C4-2B (cell line): ENCODE measurements at regions not wholly inside any gene's neighbourhood (a gene's known extent, or its start where the extent isn't known, plus 50 kb on each side); places are given as distances from the start of the nearest gene placed in this dataset.

Experiments used
- H3K27ac ChIP-seq: fragments of 450-650 bp; 2 replicates; pipeline ENCODE4 v1.5.1; 2017
- CTCF ChIP-seq: fragments of 450-650 bp; conservative IDR thresholded peaks from 2 replicates; pipeline ENCODE4 v1.5.1; 2017; ENCODE audit warnings: mild to moderate bottlenecking
- ZFX ChIP-seq: fragments of 450-650 bp; IDR thresholded peaks from 2 replicates; pipeline ENCODE4 v1.6.1; 2017

GRCh38 chr1:112312315-112312714 lies 83.7 kb upstream of the CTTNBP2NL start:
- TF ChIP-seq CTCF (no peak), ZFX (no peak)
- no peak overlapping the region for H3K27ac ChIP-seq

DNA sequence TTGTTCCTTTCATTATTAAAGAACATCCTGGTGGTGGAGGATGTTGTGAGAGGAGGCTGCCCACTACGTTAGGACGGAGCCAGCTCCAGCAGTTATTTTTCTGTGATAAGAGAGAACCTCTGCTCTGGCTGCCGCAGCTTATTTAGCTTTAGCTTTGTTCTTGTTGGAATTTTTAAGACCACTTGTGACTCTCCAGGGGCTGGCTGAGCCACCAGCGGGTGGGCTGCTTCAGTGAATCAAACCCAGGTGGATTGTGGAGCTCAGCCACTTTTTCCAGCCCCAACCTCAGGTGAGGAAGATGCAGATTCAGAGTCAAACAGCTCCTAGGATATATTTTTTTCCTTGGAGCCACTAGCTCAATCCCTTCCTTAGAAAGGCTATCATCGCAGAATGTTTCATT lies 83.1 kb upstream of the CTTNBP2NL start:
- no peak for TF ChIP-seq ZFX
- no peak for TF ChIP-seq CTCF
- no peak overlapping the region for H3K27ac ChIP-seq

GRCh38 chr1:112316254-112316913 lies 79.6 kb upstream of the CTTNBP2NL start:
- no peak overlapping the region for H3K27ac ChIP-seq
- TF ChIP-seq CTCF (no peak), ZFX (no peak)

- no peak overlapping the region for H3K27ac ChIP-seq
- TF ChIP-seq CTCF (no peak), ZFX (no peak)
These were observed 78.9 kb upstream of the CTTNBP2NL start for GRCh38 chr1:112317140-112317539.

DNA sequence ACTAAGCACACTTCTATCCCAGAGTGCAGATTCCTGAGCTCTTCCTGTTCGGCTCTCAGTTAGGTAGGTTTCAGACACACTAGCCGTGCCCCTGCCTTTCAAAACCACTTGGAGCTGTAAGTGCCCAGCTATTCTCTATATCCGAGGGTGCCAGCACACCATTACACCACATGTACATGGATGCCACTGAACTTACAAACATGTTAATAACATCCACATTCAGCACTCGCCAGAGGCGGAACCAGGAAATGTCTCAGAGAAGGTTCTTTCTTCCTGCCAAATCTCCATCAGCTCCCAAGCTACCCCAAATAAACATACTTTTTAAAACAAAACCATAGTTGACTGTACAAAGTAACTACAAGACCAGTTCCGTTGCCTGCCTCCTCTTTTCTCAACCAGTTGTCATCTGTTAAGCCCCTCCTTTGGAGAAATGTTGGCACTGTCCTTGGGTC lies 78.4 kb upstream of the CTTNBP2NL start:
- no peak overlapping the region for H3K27ac ChIP-seq
- TF ChIP-seq ZFX, result no peak
- no peak for TF ChIP-seq CTCF

DNA sequence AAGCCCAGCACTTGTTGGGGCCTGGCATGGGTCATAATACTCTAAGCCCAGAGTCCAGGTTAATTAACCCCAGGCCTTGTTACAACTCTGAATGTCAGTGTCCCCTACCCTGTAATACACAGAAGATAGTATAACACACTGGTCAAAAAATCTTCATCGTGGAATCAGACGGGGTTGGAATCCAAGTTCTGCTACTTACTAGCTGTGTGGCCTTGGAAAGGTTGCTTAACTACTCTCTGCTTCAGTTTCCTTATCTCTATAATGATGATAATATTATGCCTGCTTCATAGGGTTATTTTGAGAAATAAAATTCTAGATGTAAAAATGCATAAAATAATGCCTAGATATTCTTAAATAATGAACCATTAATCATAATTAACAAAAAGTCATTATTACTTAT lies 77.8 kb upstream of the CTTNBP2NL start:
- no peak overlapping the region for H3K27ac ChIP-seq
- TF ChIP-seq CTCF, result no peak

DNA sequence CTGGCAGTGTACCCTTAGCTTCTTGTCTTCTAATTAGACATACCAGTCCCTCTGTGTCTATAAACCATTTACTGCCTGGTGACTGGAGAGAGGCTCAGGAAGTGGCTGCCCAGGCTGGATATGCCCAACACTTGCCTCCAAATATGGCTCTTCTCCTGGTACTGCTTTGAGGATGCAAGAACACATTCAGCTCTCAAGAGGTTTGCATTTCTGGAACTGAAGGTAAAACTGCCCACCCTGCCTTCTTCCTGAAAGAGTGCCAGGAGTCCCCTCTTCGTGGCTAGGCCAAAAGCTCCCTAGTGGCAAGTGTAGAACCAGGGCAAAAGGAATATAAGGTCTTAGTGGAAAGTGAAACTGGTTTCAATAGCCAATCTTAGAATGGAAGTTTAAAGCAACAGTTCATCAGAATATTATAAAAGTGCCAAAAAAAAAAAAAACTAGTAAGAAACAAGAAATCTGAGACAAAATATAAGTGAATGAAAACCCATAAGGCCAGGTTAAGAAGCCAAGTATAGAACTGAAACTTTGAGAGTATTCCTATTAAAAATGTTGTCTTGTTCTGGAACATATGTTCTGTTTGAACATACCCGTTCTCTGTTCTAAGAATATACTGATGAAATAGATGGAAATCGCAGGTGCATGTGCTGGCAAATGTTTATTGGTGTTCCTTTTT lies 77.2 kb upstream of the CTTNBP2NL start:
- H3K27ac ChIP-seq, result no peak overlapping the region
- TF ChIP-seq CTCF, result no peak
- no peak for TF ChIP-seq ZFX
